Non-pigmented ciliary epithelial cell (primary cell): ENCODE measurements at regions not wholly inside any gene's neighbourhood (a gene's known extent, or its start where the extent isn't known, plus 50 kb on each side); places are given as distances from the start of the nearest gene placed in this dataset.
"Not testable (repeated sequence)": the region's sequence is repeated elsewhere in the genome, so short reads cannot be mapped to it uniquely, and the experiment has no call there.

Experiments
- DNase-seq: peaks from one replicate; pipeline ENCODE4 v3.0.0-alpha.2; 2010; ENCODE audit warnings: low read depth

- DNase-seq = not testable (repeated sequence)
These were observed 1280.7 kb upstream of the SEL1L start for GRCh38 chr14:82814339-82814738.

DNA sequence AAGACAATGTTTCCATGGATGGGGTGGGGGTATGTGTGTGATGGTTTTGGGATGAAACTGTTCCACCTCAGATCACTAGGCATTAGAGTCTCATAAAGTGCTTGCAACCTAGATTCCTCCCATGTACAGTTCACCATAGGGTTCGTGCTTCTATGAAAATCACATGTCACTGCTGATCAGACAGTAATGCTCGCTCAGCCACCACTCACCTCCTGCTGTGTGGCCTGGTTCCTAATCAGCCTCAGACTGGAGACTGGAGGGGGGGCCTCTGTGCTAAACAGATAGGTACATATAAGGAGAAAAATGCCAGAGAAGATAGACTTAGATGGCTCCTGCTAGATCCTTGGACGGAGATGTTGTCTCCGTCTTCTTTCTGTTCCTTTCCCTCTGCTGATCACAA lies 1296.9 kb upstream of the SEL1L start:
- DNase-seq = no peak

DNA sequence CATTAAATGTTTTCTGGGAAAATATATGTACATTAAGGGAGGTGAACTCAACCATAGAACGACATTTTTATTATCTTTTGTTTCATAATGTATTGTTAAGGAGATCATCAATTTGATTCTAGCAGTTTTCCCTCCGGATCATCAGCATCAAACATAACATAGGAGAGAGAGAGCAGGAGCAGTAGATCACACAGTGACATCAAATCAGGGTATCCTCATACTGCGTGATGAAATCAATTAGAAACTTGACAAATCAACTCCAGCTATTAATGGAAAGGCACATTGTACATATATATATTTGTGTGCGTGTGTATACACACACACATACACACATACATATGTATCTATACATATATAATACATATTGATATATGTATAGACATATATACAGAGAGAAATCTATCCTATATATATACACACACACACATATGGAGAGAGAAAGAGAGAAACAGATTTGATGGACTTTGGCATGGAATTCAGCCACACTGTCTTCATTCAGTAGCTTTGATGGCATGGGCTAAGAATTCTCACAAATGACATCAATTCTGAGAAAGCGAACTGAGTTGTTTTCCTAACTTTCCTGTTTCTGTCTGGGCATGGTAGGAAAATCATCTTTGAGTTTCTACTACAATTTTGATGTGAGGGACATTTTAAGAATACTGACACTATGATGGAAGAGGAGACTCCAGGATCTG lies 1302.8 kb upstream of the SEL1L start:
- DNase-seq = no peak

DNA sequence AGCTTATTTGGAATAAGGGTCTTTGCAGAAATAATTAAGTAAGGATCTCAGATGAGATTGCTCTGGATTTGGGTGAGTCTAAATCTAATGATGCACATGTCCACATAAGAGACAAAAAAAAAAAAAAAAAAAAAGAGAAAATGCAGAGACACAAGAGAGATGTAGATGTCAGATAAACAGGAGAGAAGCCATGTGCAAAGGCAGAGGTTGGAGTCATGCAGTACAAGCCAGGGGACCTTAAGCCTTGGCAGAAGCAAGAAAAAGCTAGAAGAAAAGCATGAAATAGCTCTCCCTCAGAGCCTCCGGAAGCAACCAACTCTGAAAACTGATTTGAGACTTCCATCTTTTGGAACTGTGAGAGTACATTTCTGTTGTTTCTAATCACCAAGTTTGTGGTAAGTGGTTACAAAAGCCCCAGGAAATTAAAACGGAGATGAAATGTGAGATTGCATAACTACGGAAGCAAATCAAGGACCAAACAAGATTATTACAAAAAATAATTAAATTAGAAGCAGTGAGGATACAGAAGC lies 1304.0 kb upstream of the SEL1L start:
- no peak for DNase-seq

- no peak for DNase-seq
These were observed 1316.9 kb upstream of the SEL1L start for GRCh38 chr14:82850576-82850975.

- no peak for DNase-seq
These were observed 1320.5 kb upstream of the SEL1L start for GRCh38 chr14:82854131-82854530.

DNA sequence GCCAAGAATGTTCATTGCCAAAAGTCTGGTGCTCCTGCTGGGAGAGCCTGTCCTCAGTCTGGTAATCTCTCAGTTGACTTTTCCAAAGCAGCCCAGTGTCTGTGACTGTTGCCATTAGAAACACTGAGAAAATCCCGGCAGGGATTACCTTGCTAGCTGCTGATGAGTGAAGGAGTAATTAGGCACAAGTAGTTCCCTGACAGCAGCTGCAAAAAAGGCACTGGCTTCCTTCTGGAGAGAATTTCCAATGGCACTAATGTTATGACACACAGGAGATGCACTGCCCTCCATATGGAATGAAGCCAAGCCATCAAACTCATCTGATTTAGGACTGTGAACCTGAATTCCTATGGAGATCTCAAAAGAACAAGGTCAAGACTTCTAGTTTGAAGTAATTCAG lies 1321.2 kb upstream of the SEL1L start:
- DNase-seq = no peak

- no peak for DNase-seq
These were observed 1322.3 kb upstream of the SEL1L start for GRCh38 chr14:82855912-82856391.

- no peak for DNase-seq
These were observed 1327.7 kb upstream of the SEL1L start for GRCh38 chr14:82861313-82861712.

DNA sequence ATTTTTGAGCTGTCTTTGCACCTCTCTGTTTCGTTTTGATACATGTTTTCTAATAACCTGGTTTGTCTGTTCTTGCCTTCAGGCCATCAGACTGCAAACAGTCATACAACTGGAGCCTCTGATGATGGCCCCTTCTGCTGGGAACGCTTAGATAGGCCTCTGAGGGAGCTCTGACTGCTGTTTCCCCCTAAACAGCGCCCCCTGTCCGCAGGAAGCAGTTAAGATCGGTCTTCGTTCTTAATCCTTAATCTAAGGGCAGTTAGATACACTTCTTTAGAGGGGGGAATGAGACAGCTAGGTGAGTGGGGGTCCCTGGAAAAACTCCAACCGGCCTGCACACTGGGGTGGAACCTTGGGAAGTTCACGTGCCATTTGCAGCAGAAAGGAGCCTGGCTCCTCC lies 1338.8 kb upstream of the SEL1L start:
- no peak for DNase-seq

DNA sequence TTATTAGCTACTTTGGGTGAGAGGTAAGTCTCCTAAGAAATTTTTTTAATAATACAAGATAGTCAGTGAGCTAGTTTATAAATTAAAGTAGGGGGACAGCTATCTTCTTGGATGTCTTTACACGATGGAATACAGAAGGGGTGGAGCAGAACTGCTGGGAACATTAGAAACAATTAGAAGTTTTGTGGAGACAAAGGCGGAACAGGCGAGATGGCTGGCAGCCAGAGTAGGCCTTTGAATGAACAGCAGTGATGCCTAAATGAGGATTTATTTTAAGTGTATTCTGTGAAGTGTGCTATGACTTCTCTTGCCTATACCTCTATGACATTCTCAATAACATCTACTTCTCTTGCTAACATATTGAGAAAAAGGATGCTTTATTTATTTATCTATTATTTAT lies 1345.3 kb upstream of the SEL1L start:
- no peak for DNase-seq

DNA sequence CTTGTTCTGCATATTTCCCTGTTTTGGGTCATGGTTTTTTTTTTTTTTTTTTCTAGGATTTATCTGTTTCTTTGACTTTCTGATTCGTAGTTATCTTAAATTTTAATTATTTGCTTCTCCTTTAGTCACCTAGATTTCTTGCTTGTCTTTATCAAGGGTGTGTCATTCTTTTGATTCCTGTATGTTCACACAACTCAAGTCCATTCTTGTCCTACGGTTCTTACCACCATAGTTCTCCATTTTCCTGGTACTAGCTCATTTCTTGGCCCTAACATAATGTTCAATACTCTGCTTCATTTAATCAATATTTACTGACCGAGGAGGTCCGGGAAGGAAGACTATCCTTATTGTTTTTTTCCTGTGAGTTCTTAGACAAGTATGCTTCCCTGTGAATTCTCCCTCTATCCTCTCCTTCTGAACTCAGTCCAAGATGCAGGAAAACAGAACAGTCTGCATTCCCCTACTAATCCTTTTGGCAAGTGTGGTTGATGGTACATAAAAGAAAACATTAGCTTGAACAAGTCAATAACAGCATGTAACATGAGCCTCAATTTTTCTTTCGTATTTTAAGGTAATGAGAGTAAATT lies 1346.4 kb upstream of the SEL1L start:
- DNase-seq = no peak

GRCh38 chr14:82886670-82887069 lies 1353.0 kb upstream of the SEL1L start:
- no peak for DNase-seq

DNA sequence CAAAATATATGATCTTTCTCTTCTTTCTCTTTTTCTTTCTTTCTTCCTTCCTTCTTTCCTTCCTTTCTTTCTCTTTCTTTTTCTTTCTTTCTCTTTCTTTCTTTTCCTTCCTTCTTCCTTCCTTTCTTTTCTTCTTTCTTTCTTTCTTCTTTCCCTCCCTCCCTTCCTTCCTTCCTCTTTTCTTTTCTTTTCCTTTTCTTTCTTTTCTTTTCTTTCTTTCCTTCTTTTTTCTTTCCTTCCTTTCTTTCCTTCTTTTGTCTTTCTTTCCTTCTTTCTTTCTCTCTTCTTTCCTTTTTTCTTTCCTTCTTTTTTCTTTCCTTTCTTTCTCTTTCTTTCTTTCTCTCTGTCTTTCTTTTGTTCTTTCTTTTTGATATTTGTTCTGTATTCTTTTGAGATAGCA lies 1356.0 kb upstream of the SEL1L start:
- no peak for DNase-seq

DNA sequence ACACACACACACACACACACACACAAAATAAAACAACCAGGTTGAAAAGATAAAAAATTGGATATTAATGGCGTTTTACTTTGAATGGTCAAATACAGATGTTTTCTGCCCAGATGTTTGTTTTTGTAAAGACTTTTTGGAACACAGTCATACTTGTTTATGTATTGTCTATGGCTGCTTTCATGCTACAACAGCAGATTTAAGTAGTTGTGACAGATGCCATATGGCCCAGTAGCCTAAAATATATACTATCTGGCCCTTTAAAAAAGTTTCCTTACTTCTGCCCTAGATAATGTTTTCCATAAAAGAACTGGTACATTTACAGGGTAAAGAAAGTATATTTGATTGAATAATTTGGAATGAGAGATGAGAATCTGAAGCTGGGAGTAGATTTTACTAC lies 1362.8 kb upstream of the SEL1L start:
- DNase-seq = no peak

DNA sequence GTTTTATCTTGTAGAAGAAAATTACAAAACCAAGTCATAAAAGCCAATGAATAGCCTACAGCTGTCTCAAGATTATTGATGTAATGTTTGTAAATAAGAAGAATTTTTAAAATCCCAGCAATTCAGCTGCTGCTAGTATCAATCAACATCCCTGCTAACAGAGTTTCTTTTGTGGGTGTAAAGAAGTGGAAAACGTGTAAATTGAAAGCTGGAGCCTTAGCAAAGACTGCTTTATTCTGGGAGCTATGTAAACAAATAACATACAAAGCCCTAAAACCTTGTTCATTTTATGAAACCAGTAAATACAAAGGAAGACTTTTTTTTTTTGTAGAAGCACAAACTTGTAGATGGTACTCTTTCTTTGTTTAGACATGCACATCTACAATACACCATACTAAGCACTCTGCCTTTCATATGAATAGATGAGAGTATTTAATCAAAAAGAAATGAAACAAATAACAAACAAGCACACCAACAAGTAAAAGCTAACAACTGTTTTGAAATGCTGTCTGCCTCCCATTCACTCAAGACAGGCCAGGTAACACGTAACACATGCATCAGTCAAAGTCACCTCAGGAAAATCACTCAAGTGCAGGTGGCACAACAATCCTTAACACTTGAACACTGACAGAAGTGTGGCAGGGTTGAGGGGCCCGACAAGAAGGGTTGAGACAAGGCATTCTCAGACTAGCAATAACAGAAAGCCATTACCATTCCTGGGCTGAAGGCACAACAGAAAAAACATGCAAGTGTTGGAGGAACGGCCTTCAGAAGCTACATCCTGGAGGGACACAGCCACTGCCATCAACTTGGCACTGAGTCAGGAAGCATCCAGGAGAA lies 1364.0 kb upstream of the SEL1L start:
- DNase-seq = no peak

- DNase-seq = no peak
These were observed 1372.1 kb upstream of the SEL1L start for GRCh38 chr14:82905762-82906161.

DNA sequence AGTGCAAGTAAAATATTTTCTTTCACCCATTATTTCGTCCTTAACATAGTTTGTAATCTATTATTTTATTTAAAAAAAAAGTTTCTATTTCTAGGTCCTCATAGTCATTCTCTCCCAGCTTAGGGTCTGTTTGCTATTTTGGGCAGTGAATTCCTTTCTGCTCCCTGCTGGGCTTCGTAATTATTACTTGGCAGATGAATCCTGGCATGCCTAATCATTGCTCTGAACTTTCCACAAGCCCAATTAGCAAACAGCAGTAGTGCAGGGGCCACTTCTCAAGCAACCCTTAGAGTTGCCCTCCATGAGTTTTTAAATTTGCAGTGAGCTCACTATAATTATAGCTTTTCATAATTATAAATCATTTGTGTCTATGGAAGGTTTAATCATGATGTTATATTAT lies 1378.3 kb upstream of the SEL1L start:
- DNase-seq = no peak

GRCh38 chr14:82913396-82913795 lies 1379.7 kb upstream of the SEL1L start:
- DNase-seq = no peak

DNA sequence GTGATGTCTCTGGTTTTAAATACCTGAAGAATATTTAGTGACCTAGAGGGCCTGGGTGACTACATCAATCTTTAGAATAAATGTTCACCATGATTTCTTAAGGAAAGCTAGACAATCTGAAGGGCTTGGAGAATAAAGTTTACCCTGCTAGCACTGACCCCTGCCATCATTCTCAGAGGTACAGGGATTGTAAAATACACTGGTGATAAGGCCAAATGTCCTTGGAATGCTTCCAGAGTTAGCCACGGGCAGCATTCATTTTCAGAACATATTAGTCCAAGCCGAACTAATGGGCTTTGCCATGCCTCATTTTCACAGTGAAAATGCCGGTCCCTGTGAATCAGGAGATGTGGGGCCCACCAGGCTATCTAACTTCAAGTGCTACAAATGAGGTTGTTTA lies 1381.7 kb upstream of the SEL1L start:
- DNase-seq = no peak

GRCh38 chr14:82935691-82936090 lies 1402.0 kb upstream of the SEL1L start:
- no peak for DNase-seq

DNA sequence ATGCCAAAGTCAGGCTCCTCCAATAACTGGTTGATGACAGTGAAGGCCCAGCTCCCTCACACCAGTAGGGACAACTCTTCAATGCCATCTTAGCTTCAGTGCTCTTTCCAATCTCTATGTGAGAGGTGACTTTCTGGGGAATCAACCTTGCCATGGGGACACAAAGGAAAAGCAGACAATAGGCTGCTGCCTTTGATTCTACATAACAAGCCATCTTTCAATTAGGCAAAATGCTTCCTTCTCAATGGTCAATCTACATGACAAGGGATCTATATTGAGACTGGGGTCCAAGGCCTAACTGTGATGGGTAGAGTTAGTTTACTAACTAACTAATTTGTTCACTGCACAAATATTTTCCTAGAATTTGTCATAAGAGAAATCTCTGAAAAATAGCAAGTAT lies 1417.5 kb upstream of the SEL1L start:
- no peak for DNase-seq

GRCh38 chr14:82963756-82964155 lies 1430.1 kb upstream of the SEL1L start:
- DNase-seq = no peak
